NCI-H526 treated with DMSO at 0.1 percent for 48 hours (cell line): ENCODE measurements at regions not wholly inside any gene's neighbourhood (a gene's known extent, or its start where the extent isn't known, plus 50 kb on each side); places are given as distances from the start of the nearest gene placed in this dataset.
"Not testable (repeated sequence)": the region's sequence is repeated elsewhere in the genome, so short reads cannot be mapped to it uniquely, and the experiment has no call there.

Experiments
- DNase-seq: peaks from one replicate; lab custom pipeline; 2025; lab: John Stamatoyannopoulos, UW

- DNase-seq: no peak
These were observed 247.3 kb downstream of the FOXD2 start for GRCh38 chr1:47684964-47685762.

GRCh38 chr1:47685763-47686066 lies 247.9 kb downstream of the FOXD2 start:
- no peak for DNase-seq

GRCh38 chr1:47686731-47687630 lies 249.1 kb downstream of the FOXD2 start:
- DNase-seq: no peak

DNA sequence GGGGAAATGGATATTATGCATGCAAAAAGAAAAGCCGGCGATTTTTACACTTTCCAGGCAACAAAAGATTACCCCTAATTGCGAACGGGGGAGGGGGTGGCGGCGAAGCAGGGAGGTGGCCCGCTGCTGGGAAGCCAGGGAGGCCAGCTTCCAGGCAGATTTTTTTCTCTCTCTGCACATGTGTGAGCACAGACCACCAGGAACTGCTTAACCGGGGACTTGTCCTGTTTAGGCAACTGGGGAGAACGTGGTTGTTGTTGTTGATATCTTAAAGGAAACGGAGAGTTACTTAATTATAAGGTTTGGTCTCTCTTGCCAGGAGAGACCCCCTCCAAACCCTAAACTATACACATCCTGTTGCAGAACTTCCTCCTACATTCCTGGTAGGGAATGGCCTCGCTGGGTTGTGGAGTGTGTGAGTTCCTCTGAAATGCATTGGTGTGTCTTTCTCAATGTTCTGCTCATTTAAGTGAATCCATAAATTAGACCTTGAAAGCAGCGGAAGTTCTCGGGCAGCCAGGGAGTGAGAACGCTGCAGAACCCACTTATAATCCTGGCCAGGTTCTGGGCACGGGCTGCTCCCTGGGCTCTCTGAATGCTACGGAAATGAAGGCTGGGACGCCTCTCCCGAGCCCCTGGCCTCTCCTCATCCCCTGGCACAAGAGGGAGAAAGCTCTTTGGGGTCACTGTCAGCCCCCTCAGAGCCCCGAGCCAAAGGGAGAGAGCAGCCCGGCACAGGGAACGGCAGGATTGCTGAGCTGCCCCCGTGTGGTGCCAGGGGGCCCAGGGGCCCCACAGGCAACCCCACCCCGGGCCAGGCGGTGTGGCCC lies 250.0 kb downstream of the FOXD2 start:
- DNase-seq: no peak

GRCh38 chr1:47688461-47689296 lies 250.8 kb downstream of the FOXD2 start:
- no peak for DNase-seq

DNA sequence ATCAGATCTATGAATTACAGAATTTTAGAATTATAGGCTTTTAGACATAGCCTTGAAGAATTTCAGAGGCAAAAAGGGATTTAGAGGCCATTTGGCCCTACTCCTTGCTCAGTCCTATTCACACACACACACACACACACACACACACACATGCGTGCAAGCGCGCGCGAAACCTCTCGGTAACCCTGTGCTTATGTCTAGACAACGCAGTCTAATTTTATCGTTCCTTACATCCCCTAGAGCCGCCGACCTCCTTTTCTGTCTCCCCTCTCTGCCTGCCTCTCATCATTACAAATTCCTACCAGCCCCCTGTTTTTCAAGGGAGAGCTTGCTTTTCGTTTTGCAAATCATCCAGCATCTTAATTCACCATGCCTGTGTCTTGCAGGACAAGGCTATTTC lies 252.1 kb downstream of the FOXD2 start:
- no peak for DNase-seq

- DNase-seq: no peak
These were observed 252.8 kb downstream of the FOXD2 start for GRCh38 chr1:47690341-47691250.

DNA sequence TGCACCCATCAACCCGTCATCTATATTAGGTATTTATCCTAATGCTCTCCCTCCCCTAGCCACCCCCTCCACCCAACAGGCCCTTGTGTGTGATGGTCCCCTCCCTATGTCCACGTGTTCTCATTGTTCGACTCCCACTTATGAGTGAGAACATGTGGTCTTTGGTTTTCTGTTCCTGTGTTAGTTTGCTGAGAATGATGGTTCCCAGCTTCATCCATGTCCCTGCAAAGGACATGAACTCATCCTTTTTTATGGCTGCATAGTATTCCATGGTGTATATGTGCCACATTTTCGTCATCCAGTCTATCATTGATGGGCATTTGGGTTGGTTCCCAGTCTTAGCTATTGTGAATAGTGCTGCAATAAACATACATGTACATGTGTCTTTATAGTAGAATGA lies 253.4 kb downstream of the FOXD2 start:
- DNase-seq: not testable (repeated sequence)

- DNase-seq: no peak
These were observed 254.4 kb downstream of the FOXD2 start for GRCh38 chr1:47692196-47692595.

- no peak for DNase-seq
These were observed 255.3 kb downstream of the FOXD2 start for GRCh38 chr1:47693115-47693514.

DNA sequence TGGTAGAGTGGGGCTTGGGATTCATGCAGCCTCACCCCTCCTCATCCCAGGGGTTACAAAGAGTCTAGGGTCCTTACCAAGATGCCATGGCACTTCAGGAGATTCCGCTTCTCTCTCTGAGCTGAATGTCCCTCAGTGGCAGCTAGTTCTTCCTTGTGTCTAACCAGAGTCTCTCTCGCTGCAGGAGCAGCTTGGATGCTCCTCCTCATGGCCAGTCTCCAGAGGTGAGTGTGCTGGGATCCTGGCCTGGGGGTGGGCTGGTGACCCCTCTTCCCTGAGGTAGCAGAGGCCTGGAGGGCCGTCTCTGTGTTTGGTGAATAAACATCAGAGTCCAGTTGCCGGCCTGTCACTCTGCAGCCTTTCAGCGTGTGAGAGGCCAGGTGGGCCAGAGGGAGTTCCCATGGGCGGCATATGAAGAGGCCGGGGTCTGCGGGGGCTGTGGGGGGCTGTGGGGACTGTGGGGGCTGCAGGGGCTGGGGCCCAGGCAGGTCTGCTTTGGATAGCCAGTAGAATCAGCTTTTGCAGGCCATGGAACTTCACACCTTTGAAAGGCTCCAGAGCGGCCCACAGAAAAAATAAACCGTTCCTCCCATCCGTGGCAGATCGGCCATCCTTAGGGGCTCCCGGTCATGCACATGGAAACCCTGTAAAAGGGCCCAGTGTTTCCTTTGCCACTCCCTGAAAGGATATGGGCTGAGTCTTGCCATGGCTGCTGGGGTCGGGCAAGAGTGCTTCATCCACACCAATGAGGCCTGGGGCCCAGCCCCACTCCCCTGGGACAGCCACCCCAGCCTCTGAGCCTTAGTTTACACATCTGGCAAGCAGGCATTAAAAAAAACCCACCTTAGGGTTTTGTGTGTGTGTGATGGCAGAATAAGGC lies 256.4 kb downstream of the FOXD2 start:
- DNase-seq: no peak

GRCh38 chr1:47696404-47696736 lies 258.5 kb downstream of the FOXD2 start:
- DNase-seq: no peak

DNA sequence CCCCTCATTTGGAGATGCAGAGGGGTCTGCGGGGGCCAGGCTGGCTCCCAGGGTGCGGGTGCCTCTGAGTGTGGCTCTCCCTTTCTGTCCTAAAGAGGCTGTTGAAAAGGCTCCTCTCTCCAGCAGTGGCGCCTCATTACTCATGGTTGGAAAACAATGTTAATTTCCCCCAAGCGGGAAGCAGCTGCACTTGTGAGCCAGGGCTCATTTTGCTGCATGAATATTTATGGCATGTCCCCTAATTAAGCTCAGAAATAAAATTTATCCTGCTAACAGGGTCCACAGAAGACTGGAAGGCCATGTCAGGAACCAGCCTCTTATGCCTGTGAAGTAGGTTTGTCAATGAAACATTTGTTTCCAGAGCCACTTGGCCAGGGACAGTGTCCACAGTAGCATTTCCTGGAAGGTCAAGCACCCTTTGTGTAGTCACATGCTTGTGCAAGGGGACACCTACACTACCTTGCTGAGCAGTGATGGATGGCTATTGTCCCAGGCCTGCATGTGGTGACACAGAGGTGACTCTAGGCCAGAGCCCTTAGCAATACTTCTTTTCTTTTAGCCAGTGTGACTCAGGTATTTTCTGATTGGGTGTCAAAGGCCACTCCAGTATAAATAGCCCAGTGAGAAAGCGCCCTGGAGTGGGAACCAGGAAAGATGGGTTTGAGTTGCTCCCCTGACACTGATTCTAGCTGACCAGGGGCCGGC lies 259.0 kb downstream of the FOXD2 start:
- DNase-seq: no peak

- no peak for DNase-seq
These were observed 259.9 kb downstream of the FOXD2 start for GRCh38 chr1:47697616-47698335.

DNA sequence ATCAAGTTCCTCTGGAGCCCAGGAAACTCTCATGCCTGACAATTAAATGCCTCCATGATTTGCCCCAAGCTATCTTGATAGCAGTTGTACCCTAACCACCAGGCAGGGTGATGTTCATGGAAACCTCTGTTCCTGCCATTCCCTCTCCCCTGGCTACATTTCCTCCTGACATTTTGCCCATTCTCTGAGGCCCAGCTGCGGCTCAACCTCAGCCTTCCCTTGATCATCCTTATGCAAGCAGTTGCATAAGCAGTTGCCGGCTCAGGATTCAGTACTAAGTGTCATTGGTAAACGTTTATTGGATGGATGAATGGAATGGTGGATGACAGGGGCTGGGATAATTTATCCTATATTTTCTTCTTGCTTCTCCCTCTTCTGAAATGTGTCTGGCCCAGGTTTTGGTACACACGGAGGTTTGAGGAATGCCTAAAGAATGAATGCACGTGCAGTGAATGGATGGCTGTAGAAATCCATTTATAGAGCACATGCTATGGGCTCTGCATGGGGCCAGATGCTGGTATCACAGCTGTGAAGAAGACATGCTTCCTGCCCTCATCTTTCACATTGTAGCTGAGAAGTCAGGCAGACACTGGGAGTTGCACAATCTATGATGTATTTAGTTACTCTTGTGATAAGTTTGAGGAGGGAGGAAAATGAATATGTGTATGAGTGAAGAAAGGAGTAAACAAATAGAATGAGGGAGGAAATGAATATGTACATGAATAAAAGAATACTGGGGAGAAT lies 261.8 kb downstream of the FOXD2 start:
- DNase-seq: no peak

DNA sequence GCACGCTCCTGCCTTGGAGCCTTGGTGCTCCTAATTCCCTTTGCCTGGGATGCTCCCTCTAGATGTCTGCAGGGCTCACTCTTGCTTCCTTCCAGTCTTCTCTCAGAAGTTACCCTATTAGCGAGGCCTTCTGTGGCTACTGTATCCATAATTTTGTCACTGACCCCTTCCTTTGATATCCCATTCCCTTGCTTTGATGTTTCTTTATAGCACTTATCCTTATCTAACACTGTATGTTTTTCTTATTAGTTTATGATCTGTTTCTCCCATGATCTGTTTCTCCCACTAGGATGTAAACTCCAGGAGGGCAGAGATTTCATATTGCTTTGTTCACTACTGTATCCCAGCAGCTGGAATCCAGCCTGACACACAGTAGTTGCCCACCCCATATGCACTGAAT lies 263.4 kb downstream of the FOXD2 start:
- no peak for DNase-seq

- no peak for DNase-seq
These were observed 264.1 kb downstream of the FOXD2 start for GRCh38 chr1:47701741-47702515.
